ENCODE measurements at regions not wholly inside any gene's neighbourhood (a gene's known extent, or its start where the extent isn't known, plus 50 kb on each side); places are given as distances from the start of the nearest gene placed in this dataset.

- no peak for TF ChIP-seq ETS1 (IDR thresholded peaks at IDR 0.05)
- TF ChIP-seq NANOG (IDR thresholded peaks at IDR 0.05; ENCODE audit: borderline replicate concordance) = no peak
- TF ChIP-seq, protein P1, sequence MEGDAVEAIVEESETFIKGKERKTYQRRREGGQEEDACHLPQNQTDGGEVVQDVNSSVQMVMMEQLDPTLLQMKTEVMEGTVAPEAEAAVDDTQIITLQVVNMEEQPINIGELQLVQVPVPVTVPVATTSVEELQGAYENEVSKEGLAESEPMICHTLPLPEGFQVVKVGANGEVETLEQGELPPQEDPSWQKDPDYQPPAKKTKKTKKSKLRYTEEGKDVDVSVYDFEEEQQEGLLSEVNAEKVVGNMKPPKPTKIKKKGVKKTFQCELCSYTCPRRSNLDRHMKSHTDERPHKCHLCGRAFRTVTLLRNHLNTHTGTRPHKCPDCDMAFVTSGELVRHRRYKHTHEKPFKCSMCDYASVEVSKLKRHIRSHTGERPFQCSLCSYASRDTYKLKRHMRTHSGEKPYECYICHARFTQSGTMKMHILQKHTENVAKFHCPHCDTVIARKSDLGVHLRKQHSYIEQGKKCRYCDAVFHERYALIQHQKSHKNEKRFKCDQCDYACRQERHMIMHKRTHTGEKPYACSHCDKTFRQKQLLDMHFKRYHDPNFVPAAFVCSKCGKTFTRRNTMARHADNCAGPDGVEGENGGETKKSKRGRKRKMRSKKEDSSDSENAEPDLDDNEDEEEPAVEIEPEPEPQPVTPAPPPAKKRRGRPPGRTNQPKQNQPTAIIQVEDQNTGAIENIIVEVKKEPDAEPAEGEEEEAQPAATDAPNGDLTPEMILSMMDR (conservative IDR thresholded peaks at IDR 0.05; ENCODE audit: low read depth in 2 of 2) = no peak
- no peak for TF ChIP-seq ZNF331 (CRISPR knock-in tag; IDR thresholded peaks at IDR 0.05; ENCODE audit: low read depth)
- TF ChIP-seq CREB1 (CRISPR knock-in tag; IDR thresholded peaks at IDR 0.05; ENCODE audit: low read depth) = no peak
- TF ChIP-seq EZH2phosphoT487 (IDR thresholded peaks at IDR 0.05; ENCODE audit: unreplicated experiment) = no peak
- TF ChIP-seq ZNF114 (CRISPR knock-in tag; IDR thresholded peaks at IDR 0.05) = no peak
- TF ChIP-seq POLR2AphosphoS5 (IDR thresholded peaks at IDR 0.05; ENCODE audit: low read depth) = no peak
Measured at GRCh38 chr3:148319960-148320359, 377.7 kb upstream of the AGTR1 start (continued).

DNA sequence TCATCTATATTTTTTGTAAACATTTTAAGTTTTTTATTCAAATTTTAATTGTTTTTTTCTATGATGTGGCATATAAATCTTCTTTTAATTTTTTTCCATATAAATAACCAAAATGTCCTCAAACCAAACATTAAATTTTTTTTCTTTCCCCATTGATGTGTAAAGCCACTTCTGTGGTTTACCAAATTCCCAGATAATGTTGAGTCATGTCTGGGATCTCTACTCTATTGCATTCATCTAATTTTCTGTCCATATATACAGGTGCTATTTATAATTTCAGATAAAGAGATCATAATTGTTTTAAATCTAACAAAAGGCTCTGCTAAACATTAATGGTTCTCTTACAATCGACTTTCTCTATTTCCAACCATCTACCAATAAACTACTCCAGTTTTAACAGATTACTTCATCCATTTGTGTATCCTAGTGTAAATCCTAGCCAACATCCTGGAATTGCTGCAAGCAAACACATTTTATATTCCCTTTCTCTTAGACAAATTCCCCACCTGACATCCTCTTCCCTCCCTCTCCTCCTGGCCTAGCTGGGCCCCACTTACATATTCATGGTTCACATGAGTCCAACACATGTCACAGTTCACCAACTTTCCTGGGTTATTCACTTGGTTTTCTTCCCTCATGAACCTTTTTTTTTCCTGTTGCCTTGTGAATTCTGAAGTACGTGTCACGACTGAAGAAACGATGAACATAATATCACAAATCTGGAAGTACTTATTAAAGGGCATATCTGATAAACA is 368.0 kb upstream of the AGTR1 start:
- no peak; the same call in 2 of the 3 replicates for ATAC-seq
- H3K27ac Mint-ChIP-seq = peak overlapping the region; percentile 80
- H3K27ac ChIP-seq (ENCODE audit: low read depth) = no peak overlapping the region
- TF ChIP-seq, protein P1 (conservative IDR thresholded peaks at IDR 0.05; ENCODE audit: low read depth in 2 of 2) = no peak
- no peak for TF ChIP-seq ZNF331 (CRISPR knock-in tag; IDR thresholded peaks at IDR 0.05; ENCODE audit: low read depth)
- no peak for TF ChIP-seq JUNB (IDR thresholded peaks at IDR 0.05; ENCODE audit: unreplicated experiment)
- TF ChIP-seq CREB1 (CRISPR knock-in tag; IDR thresholded peaks at IDR 0.05; ENCODE audit: low read depth) = no peak
- no peak for TF ChIP-seq STAT1 (IDR thresholded peaks at IDR 0.05; ENCODE audit: unreplicated experiment)
- TF ChIP-seq ZNF462 (CRISPR knock-in tag; IDR thresholded peaks at IDR 0.05) = no peak
- TF ChIP-seq ZNF114 (CRISPR knock-in tag; IDR thresholded peaks at IDR 0.05) = no peak
- TF ChIP-seq NANOG (IDR thresholded peaks at IDR 0.05; ENCODE audit: borderline replicate concordance) = no peak

More for the DNA sequence above, 368.0 kb upstream of the AGTR1 start:
- Histone ChIP-seq H3K4me3 (no peak overlapping the region), H3F3A (replicated peaks; ENCODE audit: low read depth) (no peaks in the 10 kb centered on the region), H3K79me2 (replicated peaks; ENCODE audit: insufficient read depth) (no peaks in the 10 kb centered on the region), H3K27me3 (ENCODE audit: insufficient read depth) (no peaks in the 10 kb centered on the region), H3K36me3 (ENCODE audit: insufficient read depth) (no peaks in the 10 kb centered on the region), H2AFZ (no peak overlapping the region), H4K20me1 (replicated peaks; ENCODE audit: insufficient read depth) (no peaks in the 10 kb centered on the region), H3K9me2 (ENCODE audit: insufficient read depth) (0 out of 2 replicates have a peak, but pooled peaks cover 3% of the 10 kb centered on the region), H3K4me1 (ENCODE audit: insufficient read depth) (peaks cover 15% of the 10 kb centered on the region; the same call in 1 of the 2 replicates), H3K4me2 (no peak overlapping the region)
- no peaks in the 10 kb centered on the region; the same call in 2 of the 3 replicates for H3K9me3 Mint-ChIP-seq
- H3K4me1 Mint-ChIP-seq = peaks cover 22% of the 10 kb centered on the region
- H3K36me3 Mint-ChIP-seq (ENCODE audit: low read depth) = no peaks in the 10 kb centered on the region
- peak; percentile 25 for DNase-seq (ENCODE audit: low spot score)
- H3K27me3 Mint-ChIP-seq (ENCODE audit: insufficient read depth, low read depth, poor library complexity) = peaks cover 2% of the 10 kb centered on the region
- no peak overlapping the region for H3K4me3 Mint-ChIP-seq

Data from GM23338 (cell line).